HG03025 (cell line): ENCODE measurements at regions not wholly inside any gene's neighbourhood (a gene's known extent, or its start where the extent isn't known, plus 50 kb on each side); places are given as distances from the start of the nearest gene placed in this dataset.
"Not testable (repeated sequence)": the region's sequence is repeated elsewhere in the genome, so short reads cannot be mapped to it uniquely, and the experiment has no call there.

Experiments used
- ATAC-seq: cut with Tn5 transposase; IDR thresholded peaks from one replicate; pipeline ENCODE4 v1.9.1; 2021; ENCODE audit warnings: mild to moderate bottlenecking, moderate library complexity; ENCODE audit not compliant: unreplicated experiment, low FRiP score

- ATAC-seq, result no peak
Measured at GRCh38 chr2:118577202-118577601, 270.2 kb downstream of the EN1 start.

GRCh38 chr2:118576109-118576855 is 271.2 kb downstream of the EN1 start:
- ATAC-seq, result no peak

GRCh38 chr2:118572380-118572779 is 275.1 kb downstream of the EN1 start:
- not testable (repeated sequence) for ATAC-seq

- ATAC-seq, result no peak
Measured at GRCh38 chr2:118569876-118570535, 277.4 kb downstream of the EN1 start.

GRCh38 chr2:118568700-118569099 is 278.7 kb downstream of the EN1 start:
- no peak for ATAC-seq

- ATAC-seq, result no peak
Measured at GRCh38 chr2:118565786-118566540, 281.5 kb downstream of the EN1 start.

- no peak for ATAC-seq
Measured at GRCh38 chr2:118565301-118565700, 282.1 kb downstream of the EN1 start.

GRCh38 chr2:118562144-118562543 is 285.3 kb downstream of the EN1 start:
- ATAC-seq, result no peak

- no peak for ATAC-seq
Measured at GRCh38 chr2:118558846-118559245, 288.6 kb downstream of the EN1 start.

GRCh38 chr2:118557791-118558190 is 289.7 kb downstream of the EN1 start:
- ATAC-seq, result no peak

- ATAC-seq, result no peak
Measured at GRCh38 chr2:118557016-118557415, 290.4 kb downstream of the EN1 start.

- ATAC-seq, result no peak
Measured at GRCh38 chr2:118554616-118555015, 292.8 kb downstream of the EN1 start.

GRCh38 chr2:118549503-118549902 is 297.9 kb downstream of the EN1 start:
- ATAC-seq, result no peak

- ATAC-seq, result no peak
Measured at GRCh38 chr2:118548880-118549488, 298.5 kb downstream of the EN1 start.

- ATAC-seq, result no peak
Measured at GRCh38 chr2:118539290-118539689, 308.2 kb downstream of the EN1 start.

GRCh38 chr2:118536306-118536705 is 311.1 kb downstream of the EN1 start:
- ATAC-seq, result no peak

- no peak for ATAC-seq
Measured at GRCh38 chr2:118535818-118536212, 311.6 kb downstream of the EN1 start.

GRCh38 chr2:118535171-118535817 is 312.2 kb downstream of the EN1 start:
- no peak for ATAC-seq

GRCh38 chr2:118530976-118531375 is 316.5 kb downstream of the EN1 start:
- no peak for ATAC-seq

- no peak for ATAC-seq
Measured at GRCh38 chr2:118529908-118530599, 317.4 kb downstream of the EN1 start.
